ENCODE measurements at regions not wholly inside any gene's neighbourhood (a gene's known extent, or its start where the extent isn't known, plus 50 kb on each side); places are given as distances from the start of the nearest gene placed in this dataset.

- Histone ChIP-seq H3K4me1 (ENCODE audit: control insufficient read depth, low read length) (peaks cover 37% of the 10 kb centered on the region), H4K20me1 (ENCODE audit: control insufficient read depth, insufficient read depth, low read depth, low read length) (no peaks in the 10 kb centered on the region), H3F3A (ENCODE audit: control insufficient read depth, insufficient read depth) (no peaks in the 10 kb centered on the region), H3K9me2 (replicated peaks; ENCODE audit: control insufficient read depth, low read length) (no peaks in the 10 kb centered on the region), H3K4me3 (ENCODE audit: low read length) (no peak overlapping the region), H3K9me3 (ENCODE audit: control insufficient read depth, insufficient read depth, low read length) (no peaks in the 10 kb centered on the region), H3K27me3 (ENCODE audit: control insufficient read depth, low read length) (no peaks in the 10 kb centered on the region), H3K27ac (ENCODE audit: low read depth, low read length) (no peak overlapping the region), H3K36me3 (ENCODE audit: control insufficient read depth, low read length) (no peaks in the 10 kb centered on the region), H3K4me2 (ENCODE audit: low read length) (no peak overlapping the region), H3K79me2 (ENCODE audit: control insufficient read depth, low read length) (no peaks in the 10 kb centered on the region)
- no peak for TF ChIP-seq EZH2phosphoT487 (IDR thresholded peaks at IDR 0.05; ENCODE audit: borderline replicate concordance, low read length)
- TF ChIP-seq, protein P1, sequence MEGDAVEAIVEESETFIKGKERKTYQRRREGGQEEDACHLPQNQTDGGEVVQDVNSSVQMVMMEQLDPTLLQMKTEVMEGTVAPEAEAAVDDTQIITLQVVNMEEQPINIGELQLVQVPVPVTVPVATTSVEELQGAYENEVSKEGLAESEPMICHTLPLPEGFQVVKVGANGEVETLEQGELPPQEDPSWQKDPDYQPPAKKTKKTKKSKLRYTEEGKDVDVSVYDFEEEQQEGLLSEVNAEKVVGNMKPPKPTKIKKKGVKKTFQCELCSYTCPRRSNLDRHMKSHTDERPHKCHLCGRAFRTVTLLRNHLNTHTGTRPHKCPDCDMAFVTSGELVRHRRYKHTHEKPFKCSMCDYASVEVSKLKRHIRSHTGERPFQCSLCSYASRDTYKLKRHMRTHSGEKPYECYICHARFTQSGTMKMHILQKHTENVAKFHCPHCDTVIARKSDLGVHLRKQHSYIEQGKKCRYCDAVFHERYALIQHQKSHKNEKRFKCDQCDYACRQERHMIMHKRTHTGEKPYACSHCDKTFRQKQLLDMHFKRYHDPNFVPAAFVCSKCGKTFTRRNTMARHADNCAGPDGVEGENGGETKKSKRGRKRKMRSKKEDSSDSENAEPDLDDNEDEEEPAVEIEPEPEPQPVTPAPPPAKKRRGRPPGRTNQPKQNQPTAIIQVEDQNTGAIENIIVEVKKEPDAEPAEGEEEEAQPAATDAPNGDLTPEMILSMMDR (IDR thresholded peaks at IDR 0.05; ENCODE audit: low read depth, low read length, poor library complexity, severe bottlenecking), result no peak
Measured at GRCh38 chr10:3865565-3865964, 80.6 kb upstream of the KLF6 start.

GRCh38 chr10:3861795-3862194, 76.8 kb upstream of the KLF6 start:
- Histone ChIP-seq H3F3A (ENCODE audit: control insufficient read depth, insufficient read depth) (no peaks in the 10 kb centered on the region), H3K4me2 (ENCODE audit: low read length) (no peak overlapping the region)

DNA sequence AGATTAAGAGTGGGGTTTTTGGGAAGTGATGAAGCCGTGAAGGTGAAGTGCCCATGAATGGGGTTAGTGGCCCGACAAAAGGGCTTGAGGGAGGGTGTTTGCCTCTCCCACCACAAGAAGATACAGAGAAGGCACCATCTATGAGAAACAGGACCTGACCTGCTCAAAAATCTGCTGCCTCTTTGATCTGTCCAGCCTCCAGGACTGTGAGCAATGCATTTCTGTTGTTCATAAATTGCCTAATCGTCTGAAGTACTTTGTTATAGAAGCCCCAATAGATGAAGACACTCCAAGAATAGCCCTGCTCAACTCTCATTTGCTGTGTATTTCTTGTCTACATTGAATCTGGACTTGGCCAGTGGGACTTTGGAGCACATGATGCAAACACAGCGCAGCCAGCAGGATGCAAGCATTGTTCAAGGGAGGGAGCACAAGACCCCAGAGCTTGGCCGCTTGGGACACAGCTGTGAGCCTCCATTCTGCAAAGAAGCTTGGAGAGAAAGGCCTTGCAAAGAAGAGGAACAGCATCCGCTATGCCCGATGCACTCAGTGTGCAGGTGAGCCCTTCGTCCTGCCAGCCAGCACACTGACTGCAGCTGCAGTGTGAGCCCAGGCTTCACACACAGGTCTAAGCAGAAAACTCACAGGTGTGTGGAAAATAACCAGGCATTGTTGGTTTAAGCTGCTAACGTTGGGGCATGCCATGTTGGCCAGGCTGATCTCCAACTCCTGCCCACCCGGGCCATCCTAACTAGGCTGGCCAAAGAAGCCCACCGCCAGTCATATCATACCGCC, 73.2 kb upstream of the KLF6 start:
- TF ChIP-seq, protein P1 (IDR thresholded peaks at IDR 0.05; ENCODE audit: low read depth, low read length, poor library complexity, severe bottlenecking), result no peak
- no peak for TF ChIP-seq EZH2phosphoT487 (IDR thresholded peaks at IDR 0.05; ENCODE audit: borderline replicate concordance, low read length)
- no peaks in the 10 kb centered on the region for H3F3A ChIP-seq (ENCODE audit: control insufficient read depth, insufficient read depth)

More at GRCh38 chr10:3861795-3862194, 76.8 kb upstream of the KLF6 start:
- no peaks in the 10 kb centered on the region for H3K27me3 ChIP-seq (ENCODE audit: control insufficient read depth, low read length)
- H3K9me3 ChIP-seq (ENCODE audit: control insufficient read depth, insufficient read depth, low read length), result no peaks in the 10 kb centered on the region
- TF ChIP-seq, protein P1 (IDR thresholded peaks at IDR 0.05; ENCODE audit: low read depth, low read length, poor library complexity, severe bottlenecking), result no peak
- no peak for TF ChIP-seq EZH2phosphoT487 (IDR thresholded peaks at IDR 0.05; ENCODE audit: borderline replicate concordance, low read length)
- H3K4me3 ChIP-seq (ENCODE audit: low read length), result no peak overlapping the region
- H4K20me1 ChIP-seq (ENCODE audit: control insufficient read depth, insufficient read depth, low read depth, low read length), result no peaks in the 10 kb centered on the region
- H3K27ac ChIP-seq (ENCODE audit: low read depth, low read length), result no peak overlapping the region
- H3K4me1 ChIP-seq (ENCODE audit: control insufficient read depth, low read length), result peaks cover 13% of the 10 kb centered on the region
- no peaks in the 10 kb centered on the region for H3K9me2 ChIP-seq (replicated peaks; ENCODE audit: control insufficient read depth, low read length)
- H3K36me3 ChIP-seq (ENCODE audit: control insufficient read depth, low read length), result no peaks in the 10 kb centered on the region
- H3K79me2 ChIP-seq (ENCODE audit: control insufficient read depth, low read length), result no peaks in the 10 kb centered on the region

More for the DNA sequence above, 73.2 kb upstream of the KLF6 start:
- Histone ChIP-seq H3K27me3 (ENCODE audit: control insufficient read depth, low read length) (no peaks in the 10 kb centered on the region), H4K20me1 (ENCODE audit: control insufficient read depth, insufficient read depth, low read depth, low read length) (no peaks in the 10 kb centered on the region), H3K9me2 (replicated peaks; ENCODE audit: control insufficient read depth, low read length) (no peaks in the 10 kb centered on the region), H3K27ac (ENCODE audit: low read depth, low read length) (no peak overlapping the region), H3K79me2 (ENCODE audit: control insufficient read depth, low read length) (no peaks in the 10 kb centered on the region), H3K4me1 (ENCODE audit: control insufficient read depth, low read length) (peaks cover 5% of the 10 kb centered on the region; the same call in 1 of the 2 replicates), H3K9me3 (ENCODE audit: control insufficient read depth, insufficient read depth, low read length) (no peaks in the 10 kb centered on the region), H3K4me2 (ENCODE audit: low read length) (no peak overlapping the region), H3K4me3 (ENCODE audit: low read length) (no peak overlapping the region), H3K36me3 (ENCODE audit: control insufficient read depth, low read length) (no peaks in the 10 kb centered on the region)
